NOMO-1 treated with DMSO at 0.1 percent for 48 hours (cell line): ENCODE measurements at regions not wholly inside any gene's neighbourhood (a gene's known extent, or its start where the extent isn't known, plus 50 kb on each side); places are given as distances from the start of the nearest gene placed in this dataset.

ENCODE experiments used
- DNase-seq: peaks from one replicate; lab custom pipeline; 2025; ENCODE audit not compliant: unreplicated experiment; lab: John Stamatoyannopoulos, UW

- DNase-seq, result no peak
Observed at GRCh38 chr12:103178366-103179080, 221.0 kb downstream of the ASCL1 start.

GRCh38 chr12:103181366-103182152, 224.1 kb downstream of the ASCL1 start:
- no peak for DNase-seq

GRCh38 chr12:103182299-103182698, 224.8 kb downstream of the ASCL1 start:
- no peak for DNase-seq

GRCh38 chr12:103196467-103196866, 239.0 kb downstream of the ASCL1 start:
- no peak for DNase-seq

GRCh38 chr12:103197725-103198388, 240.4 kb downstream of the ASCL1 start:
- DNase-seq, result no peak

GRCh38 chr12:103198499-103198898, 241.0 kb downstream of the ASCL1 start:
- DNase-seq, result no peak

- DNase-seq, result no peak
Observed at GRCh38 chr12:103205906-103206305, 248.4 kb downstream of the ASCL1 start.

GRCh38 chr12:103207936-103208335, 250.5 kb downstream of the ASCL1 start:
- no peak for DNase-seq

- DNase-seq, result no peak
Observed at GRCh38 chr12:103241184-103241583, 254.6 kb downstream of the C12orf42 start.

- no peak for DNase-seq
Observed at GRCh38 chr12:103244596-103244995, 251.2 kb downstream of the C12orf42 start.

- DNase-seq, result no peak
Observed at GRCh38 chr12:103247531-103247930, 248.2 kb downstream of the C12orf42 start.

GRCh38 chr12:103249607-103250006, 246.2 kb downstream of the C12orf42 start:
- no peak for DNase-seq

GRCh38 chr12:103250487-103250886, 245.3 kb downstream of the C12orf42 start:
- no peak for DNase-seq
